GM18519 (cell line): ENCODE measurements at regions not wholly inside any gene's neighbourhood (a gene's known extent, or its start where the extent isn't known, plus 50 kb on each side); places are given as distances from the start of the nearest gene placed in this dataset.
A peak's percentile ranks its signal among the peaks of the same experiment; 100 is the strongest.

Experiments
- ATAC-seq: cut with Tn5 transposase; IDR thresholded peaks from one replicate; pipeline ENCODE4 v1.9.1; 2021; ENCODE audit warnings: mild to moderate bottlenecking, moderate library complexity; ENCODE audit not compliant: unreplicated experiment, low FRiP score

DNA sequence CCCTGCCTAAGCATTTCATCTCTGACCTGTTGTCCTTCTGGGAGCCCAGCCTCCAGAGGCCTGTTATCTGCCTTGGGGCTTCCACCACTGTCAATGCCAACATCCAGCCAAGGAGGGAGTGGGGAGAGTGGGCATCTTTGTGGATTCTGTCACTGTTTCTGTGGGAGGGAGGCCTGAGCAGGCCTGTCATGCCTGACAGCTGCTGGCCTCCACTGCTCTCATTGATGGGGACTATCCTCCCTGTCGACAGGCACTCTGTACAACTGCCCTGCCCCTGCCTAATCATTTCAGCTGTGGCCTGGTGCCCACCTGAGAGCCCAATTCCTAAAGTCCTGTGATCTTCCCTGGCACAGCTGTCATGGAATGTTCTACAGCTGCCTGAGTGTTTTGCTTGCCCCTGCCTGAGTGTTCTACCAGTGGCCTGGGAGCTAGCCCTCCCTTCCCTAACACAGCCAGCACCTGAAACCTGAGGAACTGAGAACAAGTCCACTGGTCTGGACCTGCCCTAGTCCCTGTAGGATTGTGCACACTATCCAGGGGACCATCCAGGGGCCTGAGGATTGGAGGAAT, 145.3 kb downstream of the FAM83B start:
- ATAC-seq = no peak

DNA sequence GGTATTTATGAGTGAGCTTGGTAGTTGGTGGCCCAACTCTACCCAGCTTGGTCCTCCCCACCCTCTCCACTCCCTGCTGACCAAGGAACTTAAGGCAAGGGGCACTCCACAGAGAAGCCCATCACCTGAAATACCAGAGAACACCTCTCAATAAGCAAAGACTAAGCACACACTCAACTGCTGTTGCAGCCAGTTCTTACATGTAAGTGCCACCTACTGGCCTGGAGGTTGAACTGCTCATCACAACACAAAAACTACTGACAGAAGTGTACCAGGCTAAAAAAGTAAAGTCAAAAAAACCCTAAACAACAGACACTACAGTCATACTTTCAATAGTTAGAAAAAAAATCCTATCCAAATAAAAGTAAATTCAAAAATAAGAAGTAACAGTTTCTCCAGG, 146.2 kb downstream of the FAM83B start:
- peak; percentile 73 for ATAC-seq

DNA sequence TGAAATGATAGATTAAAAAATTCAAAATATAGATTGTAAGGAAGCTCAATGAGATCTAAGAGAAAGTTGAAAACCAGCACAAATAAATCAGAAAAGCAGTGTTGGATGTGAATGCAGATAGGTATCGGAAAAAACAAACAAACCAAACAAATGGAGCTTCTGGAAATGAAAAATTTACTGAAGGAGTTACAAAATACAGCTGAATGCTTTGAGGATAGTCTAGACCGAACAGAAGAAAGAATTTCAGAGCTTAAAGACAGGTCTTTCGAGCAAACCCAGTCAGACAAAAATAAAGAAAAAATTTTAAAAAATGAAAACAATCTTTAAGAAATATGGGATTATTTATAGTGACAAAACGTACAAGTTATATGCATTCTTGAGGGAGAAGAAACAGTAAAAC, 146.7 kb downstream of the FAM83B start:
- ATAC-seq = no peak

GRCh38 chr6:54993948-54994347, 147.4 kb downstream of the FAM83B start:
- ATAC-seq = no peak

DNA sequence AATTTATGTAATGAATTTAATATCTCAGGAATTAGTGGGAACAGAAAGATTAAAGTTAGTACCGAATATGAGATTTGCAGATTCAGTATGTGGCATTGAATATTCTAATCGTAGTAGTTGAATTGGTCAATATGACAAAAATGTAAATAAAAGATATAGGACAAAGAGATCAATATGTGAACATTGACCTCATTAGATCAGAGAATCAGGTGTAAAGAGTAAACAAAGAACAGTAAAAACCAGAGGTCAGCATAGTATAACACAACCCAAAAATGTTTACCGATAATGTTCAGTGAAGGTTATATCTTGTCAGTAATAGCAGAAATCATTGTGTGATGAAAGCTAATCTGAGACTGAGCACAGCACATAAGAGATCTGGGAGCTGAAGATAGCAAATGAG, 152.0 kb downstream of the FAM83B start:
- no peak for ATAC-seq

GRCh38 chr6:55003719-55004430, 157.3 kb downstream of the FAM83B start:
- no peak for ATAC-seq

DNA sequence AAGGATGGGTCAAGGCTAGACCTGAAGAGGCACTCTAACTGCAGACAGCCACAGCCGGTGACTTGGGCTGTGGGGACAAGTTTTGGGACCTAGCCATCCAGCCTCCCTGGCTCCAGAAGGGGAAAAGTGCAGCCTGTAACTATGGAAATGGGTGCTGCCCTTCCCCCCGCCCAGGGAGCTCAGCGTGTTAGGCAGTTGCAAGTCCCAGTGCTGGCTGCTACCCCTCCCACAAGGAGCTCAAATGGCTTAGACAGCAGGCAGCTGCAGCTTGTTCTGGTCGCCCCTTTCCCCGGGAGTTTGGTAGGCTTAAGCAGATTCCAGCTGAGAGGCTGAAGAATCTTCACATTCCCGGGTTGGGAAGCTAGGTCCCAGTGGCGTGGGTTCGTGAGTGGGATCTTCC, 162.6 kb downstream of the FAM83B start:
- ATAC-seq = no peak

DNA sequence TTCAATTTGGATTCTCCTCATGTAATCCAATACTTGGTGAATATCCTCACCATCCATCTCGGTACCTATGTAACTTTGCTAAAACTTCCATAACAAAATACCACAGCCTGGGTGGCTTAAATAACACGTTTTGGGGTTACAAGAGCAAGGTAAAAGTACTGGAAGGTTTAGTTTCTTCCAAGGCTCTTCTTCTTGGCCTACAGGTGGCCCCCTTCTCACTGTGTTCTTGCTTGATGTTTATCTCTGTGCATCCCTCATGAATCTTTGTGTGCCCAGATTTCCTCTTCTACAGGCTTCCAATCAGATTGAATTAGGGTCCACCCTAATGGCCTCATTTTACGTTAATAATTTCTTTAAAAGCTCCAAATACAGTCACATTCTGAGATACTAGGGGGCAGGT, 163.3 kb upstream of the HCRTR2 start:
- no peak for ATAC-seq

DNA sequence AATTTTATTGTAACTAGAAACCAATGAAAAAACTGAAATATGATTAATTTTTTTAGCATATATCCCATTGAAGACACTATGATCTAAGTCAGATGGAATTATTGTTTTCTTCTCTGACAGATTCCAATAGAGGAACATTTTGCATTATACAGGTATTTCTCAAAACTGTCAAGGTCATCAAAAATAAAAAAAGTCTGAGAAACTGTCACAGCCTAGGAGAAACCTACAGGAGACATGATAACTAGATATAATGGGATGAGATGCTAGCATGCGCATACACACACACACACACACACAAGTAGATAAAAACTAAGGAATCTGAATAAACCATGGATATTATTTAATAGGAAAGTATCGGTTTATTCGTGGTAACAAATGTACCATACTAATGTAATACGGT, 161.9 kb upstream of the HCRTR2 start:
- no peak for ATAC-seq

DNA sequence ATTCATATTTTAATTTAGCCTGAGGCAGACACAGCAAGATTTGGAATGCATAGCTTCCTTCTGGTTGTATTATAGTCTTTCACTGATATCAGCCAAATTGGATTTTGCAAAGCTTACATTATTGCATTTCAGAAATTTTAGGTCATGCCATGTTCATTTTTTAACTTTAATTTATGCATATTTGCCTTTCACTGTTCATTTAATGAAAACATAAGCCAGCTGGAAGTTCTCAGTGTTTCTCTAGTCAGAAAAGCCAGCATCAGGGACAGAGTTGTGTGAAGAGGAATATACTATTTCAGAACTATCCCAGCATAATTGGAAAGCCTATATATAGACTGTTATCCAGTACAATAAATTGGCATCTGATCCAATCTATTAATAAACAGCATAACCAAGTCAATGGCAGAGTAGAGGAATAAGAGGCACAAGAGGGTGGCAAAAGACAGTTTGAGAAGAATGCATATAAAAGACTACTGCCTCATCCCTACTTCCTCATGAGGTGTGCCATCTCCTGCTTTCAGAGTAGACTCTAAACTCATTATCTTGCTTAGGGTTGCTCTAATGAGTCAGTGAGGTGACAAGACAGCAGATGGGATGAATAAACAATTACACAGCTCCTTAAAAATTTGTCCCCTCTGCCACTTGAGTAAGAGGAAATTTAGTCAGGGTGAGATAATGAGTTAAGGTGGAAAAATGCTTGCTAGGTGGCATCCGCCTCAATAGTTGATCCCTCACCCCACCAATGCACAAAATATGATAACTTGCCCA, 159.8 kb upstream of the HCRTR2 start:
- no peak for ATAC-seq

GRCh38 chr6:55016261-55016660, 158.1 kb upstream of the HCRTR2 start:
- ATAC-seq = no peak

DNA sequence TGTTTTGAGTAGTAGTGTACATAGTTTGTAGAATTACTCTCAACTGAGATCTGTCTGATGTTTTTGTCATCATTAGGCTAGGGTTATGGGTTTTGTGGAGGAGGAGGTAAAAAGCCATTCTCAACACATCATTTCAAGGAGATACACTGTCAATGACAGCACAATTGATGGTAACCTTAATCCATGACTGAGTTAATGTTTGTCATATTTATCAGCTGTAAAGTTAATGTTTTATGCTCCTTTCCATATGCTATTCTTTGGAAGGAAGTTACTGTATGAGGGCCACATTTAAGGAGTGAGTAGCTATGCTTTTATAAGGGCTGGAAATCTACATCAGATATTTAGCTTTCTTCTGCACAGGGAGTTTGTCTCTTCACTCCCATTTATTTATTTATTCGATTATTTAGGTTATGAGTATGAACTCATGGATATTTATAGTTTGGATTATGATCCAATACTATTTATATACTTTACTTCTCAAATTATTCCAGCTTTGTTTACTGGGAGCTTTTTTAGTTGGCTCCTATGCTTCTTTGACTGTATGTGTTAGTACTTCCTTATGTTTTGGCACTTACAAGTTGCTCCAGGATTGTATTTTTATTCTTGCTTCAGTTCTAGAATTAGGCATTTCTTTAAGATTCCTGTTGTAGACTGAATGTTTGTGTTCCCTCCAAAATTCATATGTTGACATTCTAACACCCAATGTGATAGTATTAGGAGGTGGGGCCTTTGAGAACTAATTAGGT, 156.6 kb upstream of the HCRTR2 start:
- no peak for ATAC-seq

- no peak for ATAC-seq
Measured at GRCh38 chr6:55019591-55019990, 154.7 kb upstream of the HCRTR2 start.

- no peak for ATAC-seq
Measured at GRCh38 chr6:55023230-55023629, 151.1 kb upstream of the HCRTR2 start.

DNA sequence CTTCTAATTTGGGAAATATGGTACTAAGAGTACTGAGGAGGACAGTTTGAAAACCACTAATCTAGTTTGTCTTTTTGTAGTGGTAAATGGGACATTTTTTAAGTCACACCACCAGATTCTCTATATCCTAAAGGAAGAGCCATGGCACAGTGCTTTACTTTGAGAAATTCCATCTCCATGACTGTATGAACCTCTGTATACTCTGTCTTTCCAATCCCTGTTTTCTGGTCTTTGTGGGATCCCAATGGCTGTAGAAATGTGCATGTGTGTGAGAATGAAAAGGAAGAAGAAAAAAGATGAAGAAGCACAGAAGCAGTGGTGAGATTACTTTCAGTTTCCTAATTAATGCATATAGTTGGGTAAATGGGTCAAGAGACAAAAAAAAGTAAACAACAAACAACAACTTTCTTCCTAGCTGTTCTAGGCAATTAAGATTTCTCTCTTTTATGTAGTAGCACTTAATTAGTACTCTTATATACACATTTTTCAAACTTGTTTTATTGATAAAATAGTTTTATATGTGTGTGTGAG, 141.2 kb upstream of the HCRTR2 start:
- no peak for ATAC-seq

GRCh38 chr6:55034752-55035151, 139.6 kb upstream of the HCRTR2 start:
- ATAC-seq = no peak

DNA sequence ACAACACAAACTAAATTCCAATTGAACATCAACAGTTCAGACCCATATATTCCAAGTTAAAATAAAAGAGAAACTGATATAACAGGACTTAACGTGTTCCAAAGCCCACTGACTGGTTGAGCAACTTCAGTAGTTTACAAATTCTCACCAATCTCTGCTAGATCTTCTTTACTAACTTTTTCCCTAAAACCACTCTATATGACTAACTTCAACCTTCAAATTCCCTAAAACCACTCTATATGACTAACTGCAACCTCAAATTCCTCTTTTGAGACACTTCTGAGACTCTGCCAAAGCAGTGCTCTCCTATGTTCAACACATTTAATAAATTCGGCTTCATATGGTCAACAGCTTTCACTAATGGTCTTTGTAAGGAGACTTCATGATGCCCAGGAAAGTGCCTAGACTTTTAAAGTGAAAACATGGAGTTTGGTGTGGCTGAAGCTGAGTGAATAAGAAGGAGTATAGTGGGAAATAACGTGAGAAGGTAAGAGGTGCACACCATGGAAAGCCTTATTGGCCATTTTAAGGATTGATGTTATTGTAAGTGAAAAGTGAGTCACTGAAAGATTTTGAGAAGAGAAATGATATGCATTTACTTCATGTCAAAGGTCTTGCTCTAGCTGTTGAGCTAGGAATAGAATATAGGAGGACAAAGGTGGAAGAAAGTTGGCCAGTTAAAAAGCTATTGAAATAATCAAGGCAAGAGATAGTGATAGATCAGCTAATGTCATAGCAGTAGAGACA, 134.0 kb upstream of the HCRTR2 start:
- ATAC-seq = no peak

GRCh38 chr6:55046869-55047422, 127.4 kb upstream of the HCRTR2 start:
- ATAC-seq = no peak

DNA sequence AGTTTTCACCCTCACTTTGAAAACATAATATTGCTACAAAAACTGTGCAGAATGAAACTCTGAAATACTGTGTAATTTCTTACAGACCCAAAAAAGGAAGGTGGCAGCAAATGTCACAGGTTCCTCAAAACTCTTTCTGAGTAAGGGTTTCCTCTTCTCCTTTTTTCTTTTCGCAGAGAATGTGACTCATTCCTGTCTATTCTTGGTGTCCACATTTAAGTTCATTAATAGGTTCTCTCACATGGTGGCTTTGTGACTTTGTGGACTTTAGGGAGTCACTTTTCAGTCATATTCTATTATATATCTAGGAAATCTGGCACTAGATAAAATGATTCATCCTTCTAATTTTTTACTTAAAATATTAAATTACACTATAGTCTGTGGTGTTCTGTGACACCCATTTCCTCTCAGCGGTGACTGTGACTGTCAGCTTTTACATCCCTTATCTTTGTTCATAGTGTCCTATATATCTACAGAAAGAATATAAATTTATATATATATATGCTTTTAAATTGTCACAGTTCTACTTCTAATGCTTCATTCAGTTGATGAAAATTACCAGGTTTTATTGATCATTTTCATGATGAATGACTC, 126.8 kb upstream of the HCRTR2 start:
- ATAC-seq = no peak

- ATAC-seq = no peak
Measured at GRCh38 chr6:55049866-55050265, 124.4 kb upstream of the HCRTR2 start.
